Endothelial cell of umbilical vein (primary cell): ENCODE measurements at regions not wholly inside any gene's neighbourhood (a gene's known extent, or its start where the extent isn't known, plus 50 kb on each side); places are given as distances from the start of the nearest gene placed in this dataset.

ENCODE experiments used
- BruUV-seq: library from RNA; stranded (reverse); fragments of 400-500 nt; replicated peaks from 2 replicates; lab custom pipeline; 2021; lab: Mats Ljungman, UMichigan
- CTCF ChIA-PET: fragments of 300-600, 350-600 bp; sonication (Branson Sonifier 250); formaldehyde crosslinking; loops from one replicate; lab custom pipeline; 2021; ENCODE audit warnings: antibody characterized with exemption, inconsistent platforms; lab: Charles Lee
- POLR2A ChIA-PET: fragments of 300-600, 350-600 bp; sonication (Branson Sonifier 250); formaldehyde crosslinking; loops from one replicate; lab custom pipeline; 2021; ENCODE audit warnings: antibody characterized with exemption, inconsistent platforms; lab: Charles Lee
- DNase-seq: peaks from one replicate; pipeline ENCODE4 v3.0.0-alpha.2; 2011; ENCODE audit warnings: low read depth, low spot score
- FAIRE-seq: peaks from 2 replicates; lab custom pipeline; 2011; peaks lifted over from hg19 to GRCh38; lab: Jason Lieb, UNC
- H2AFZ ChIP-seq: 2 replicates; pipeline ENCODE4 v1.6.0; 2012; ENCODE audit warnings: low read depth, low read length, control low read depth, inconsistent platforms
- H3K27ac ChIP-seq: 2 replicates; pipeline ENCODE4 v1.5.1; 2011; ENCODE audit warnings: low read depth, mild to moderate bottlenecking, control low read depth, low read length, moderate library complexity; ENCODE audit not compliant: insufficient read depth
- H3K27me3 ChIP-seq, 2 experiments: 2 replicates each; pipeline versions ENCODE4 v1.6.0 to v1.6.1; 2011; ENCODE audit warnings: low read length in 2 of 2, mixed read lengths in 1 of 2; ENCODE audit not compliant: control insufficient read depth in 2 of 2, insufficient read depth in 2 of 2
- H3K36me3 ChIP-seq, 2 experiments: 2 replicates in 1 of 2; 3 replicates in 1 of 2; pipeline ENCODE4 v1.5.1; 2011; ENCODE audit warnings: low read length in 2 of 2, mild to moderate bottlenecking in 1 of 2, moderate library complexity in 1 of 2; ENCODE audit not compliant: control insufficient read depth in 2 of 2, insufficient read depth in 2 of 2; ENCODE audit errors: extremely low read depth in 1 of 2
- H3K4me1 ChIP-seq: 3 replicates; pipeline ENCODE4 v1.5.1; 2011; ENCODE audit warnings: mild to moderate bottlenecking, low read length; ENCODE audit not compliant: control insufficient read depth, insufficient read depth; ENCODE audit errors: extremely low read depth
- H3K4me2 ChIP-seq: 2 replicates; pipeline ENCODE4 v1.6.1; 2011; ENCODE audit warnings: low read length, control low read depth, mixed read lengths; ENCODE audit not compliant: insufficient read depth
- H3K4me3 ChIP-seq, 3 experiments: fragments of 200-600 bp in 1 of 3; sonication (generic), shearing (Covaris generic) in 1 of 3; replicated peaks in 1 of 3; 2 replicates each; pipeline ENCODE4 v1.5.1; 2011 to 2016; ENCODE audit warnings: control low read depth in 3 of 3, low read length in 3 of 3, mild to moderate bottlenecking in 2 of 3, inconsistent platforms in 1 of 3, low read depth in 1 of 3, moderate library complexity in 1 of 3; ENCODE audit not compliant: insufficient read depth in 1 of 3
- H3K79me2 ChIP-seq: 2 replicates; pipeline ENCODE4 v1.6.0; 2012; ENCODE audit warnings: low read length, inconsistent platforms; ENCODE audit not compliant: control insufficient read depth, insufficient read depth
- H3K9ac ChIP-seq: replicated peaks from 2 replicates; pipeline ENCODE3; 2011; ENCODE audit warnings: low read length, control low read depth; ENCODE audit not compliant: insufficient read depth; ENCODE audit errors: extremely low read depth
- H3K9me1 ChIP-seq: replicated peaks from 3 replicates; pipeline ENCODE4 v1.6.0; 2011; ENCODE audit warnings: mild to moderate bottlenecking, low read length; ENCODE audit not compliant: control insufficient read depth, insufficient read depth; ENCODE audit errors: extremely low read depth
- H3K9me3 ChIP-seq: replicated peaks from 2 replicates; pipeline ENCODE4 v1.5.1; 2012; ENCODE audit warnings: low read length, inconsistent platforms; ENCODE audit not compliant: control insufficient read depth, insufficient read depth
- H4K20me1 ChIP-seq: replicated peaks from 2 replicates; pipeline ENCODE3; 2011; ENCODE audit warnings: mild to moderate bottlenecking, low read length; ENCODE audit not compliant: control insufficient read depth, insufficient read depth; ENCODE audit errors: extremely low read depth
- EZH2 ChIP-seq: IDR thresholded peaks from 2 replicates; pipeline ENCODE4 v1.6.1; 2012; ENCODE audit warnings: borderline replicate concordance, low read depth, mild to moderate bottlenecking, moderate library complexity, low read length, inconsistent platforms; ENCODE audit not compliant: severe bottlenecking
- FOS ChIP-seq: IDR thresholded peaks from 2 replicates; pipeline ENCODE4 v1.6.1; 2011; ENCODE audit warnings: mild to moderate bottlenecking, low read length, moderate library complexity, borderline replicate concordance; ENCODE audit not compliant: insufficient read depth
- GATA2 ChIP-seq: IDR thresholded peaks from 2 replicates; pipeline ENCODE4 v1.7.0; 2011; ENCODE audit warnings: low read depth, mild to moderate bottlenecking, moderate library complexity, mixed read lengths, low read length; ENCODE audit not compliant: insufficient read length, insufficient read depth
- JUN ChIP-seq: IDR thresholded peaks from 2 replicates; pipeline ENCODE4 v1.6.1; 2011; ENCODE audit warnings: borderline replicate concordance, low read depth; ENCODE audit not compliant: insufficient read length, insufficient read depth
- POLR2AphosphoS5 ChIP-seq: IDR thresholded peaks from 2 replicates; pipeline ENCODE4 v1.6.1; 2012; ENCODE audit warnings: low read depth, mild to moderate bottlenecking, control low read depth, low read length, moderate library complexity; ENCODE audit not compliant: insufficient read depth
- dilution Hi-C: fragments of 300-500 bp; cut with MboI; formaldehyde crosslinking; loops from one replicate; pipeline ENCODE4 v1.15.0; 2019; ENCODE audit warnings: low sequenced_read_pairs; ENCODE audit not compliant: extremely low pct_ligation_motif_present
- intact Hi-C: fragments of 100-400 bp; cut with micrococcal nuclease; formaldehyde crosslinking; loops from one replicate; pipeline ENCODE4 v1.10.0; 2022
- TF ChIP-seq, protein P1 (sequence below), 2 donors: IDR thresholded peaks; 1 replicate in 1 of 2; 2 replicates in 1 of 2; pipeline ENCODE4 v1.5.1; 2011; ENCODE audit warnings: low read length in 2 of 2, mild to moderate bottlenecking in 2 of 2, moderate library complexity in 2 of 2, control low read depth in 1 of 2, inconsistent platforms in 1 of 2, low read depth in 1 of 2; ENCODE audit not compliant: insufficient read depth in 1 of 2; ENCODE audit errors: extremely low read depth in 1 of 2

DNA sequence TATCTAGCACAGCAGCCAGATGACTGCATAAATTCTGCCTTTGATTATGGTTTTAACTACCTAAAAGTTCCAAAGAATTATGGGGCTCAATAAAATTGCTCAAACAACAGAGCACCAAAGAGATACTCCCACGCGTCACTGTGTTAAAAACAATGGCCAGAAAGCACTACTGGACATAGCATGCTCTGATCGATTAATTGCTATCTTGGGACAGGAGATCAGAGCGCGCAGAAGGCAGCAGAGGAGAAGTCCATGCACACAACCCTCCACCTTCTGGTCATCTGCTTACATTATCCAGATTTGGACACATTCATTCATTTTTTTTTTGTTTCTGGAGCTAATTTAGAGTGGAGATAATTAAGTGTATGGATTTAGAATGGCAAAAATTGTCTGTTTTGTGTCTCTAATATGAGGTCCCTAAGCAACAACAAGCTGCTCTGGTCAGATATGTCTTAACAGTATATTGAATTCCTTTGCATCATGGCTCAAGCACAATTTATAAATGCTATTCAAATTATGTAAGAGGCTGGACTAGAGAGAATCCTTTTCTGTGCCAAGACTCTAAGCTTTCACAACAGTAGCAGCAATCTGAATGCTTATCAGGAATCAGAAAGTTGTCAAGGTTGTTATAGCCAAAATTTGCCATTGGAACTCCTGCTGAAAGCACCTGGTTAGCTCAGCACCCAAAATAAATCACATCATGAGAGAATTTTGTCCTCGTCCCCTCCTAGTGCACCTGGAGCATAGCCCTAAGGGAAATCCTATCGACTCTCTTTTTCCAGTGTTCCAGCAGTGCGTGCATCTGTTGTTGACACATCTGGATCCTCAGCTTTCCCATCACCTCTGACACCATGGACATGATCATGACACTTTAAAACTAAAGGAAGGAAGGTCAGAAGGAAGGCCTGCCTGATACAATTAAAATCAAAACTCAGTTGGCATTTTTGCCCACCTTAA lies 98.6 kb upstream of the HMHB1 start:
- DNase-seq (no peak), FAIRE-seq (no peak)
- Histone ChIP-seq H3K27me3 (peaks cover 0 to 4% of the 10 kb centered on the region in 2 experiments), H3K9me1 (no peaks in the 10 kb centered on the region), H3K9ac (no peak overlapping the region), H3K27ac (no peak overlapping the region), H3K79me2 (no peaks in the 10 kb centered on the region), H3K4me2 (no peak overlapping the region), H4K20me1 (no peaks in the 10 kb centered on the region), H3K36me3 (no peaks in the 10 kb centered on the region), H3K9me3 (no peaks in the 10 kb centered on the region), H3K4me1 (no peaks in the 10 kb centered on the region), H2AFZ (no peak overlapping the region), H3K4me3 (no peak overlapping the region)
- dilution Hi-C loops (no loop called here), intact Hi-C loops (no loop called here)
- ChIA-PET CTCF (interaction anchor here (0.6 kb wide), 1 partner anchor 1019 kb away, joined by 3 read pairs; no protein-coding TSS in a partner anchor), POLR2A (no interaction called here)
- no TSS peak for BruUV-seq
- no peak for TF ChIP-seq POLR2AphosphoS5
- TF ChIP-seq EZH2: no peak
- no peak for TF ChIP-seq GATA2
- TF ChIP-seq, protein P1, sequence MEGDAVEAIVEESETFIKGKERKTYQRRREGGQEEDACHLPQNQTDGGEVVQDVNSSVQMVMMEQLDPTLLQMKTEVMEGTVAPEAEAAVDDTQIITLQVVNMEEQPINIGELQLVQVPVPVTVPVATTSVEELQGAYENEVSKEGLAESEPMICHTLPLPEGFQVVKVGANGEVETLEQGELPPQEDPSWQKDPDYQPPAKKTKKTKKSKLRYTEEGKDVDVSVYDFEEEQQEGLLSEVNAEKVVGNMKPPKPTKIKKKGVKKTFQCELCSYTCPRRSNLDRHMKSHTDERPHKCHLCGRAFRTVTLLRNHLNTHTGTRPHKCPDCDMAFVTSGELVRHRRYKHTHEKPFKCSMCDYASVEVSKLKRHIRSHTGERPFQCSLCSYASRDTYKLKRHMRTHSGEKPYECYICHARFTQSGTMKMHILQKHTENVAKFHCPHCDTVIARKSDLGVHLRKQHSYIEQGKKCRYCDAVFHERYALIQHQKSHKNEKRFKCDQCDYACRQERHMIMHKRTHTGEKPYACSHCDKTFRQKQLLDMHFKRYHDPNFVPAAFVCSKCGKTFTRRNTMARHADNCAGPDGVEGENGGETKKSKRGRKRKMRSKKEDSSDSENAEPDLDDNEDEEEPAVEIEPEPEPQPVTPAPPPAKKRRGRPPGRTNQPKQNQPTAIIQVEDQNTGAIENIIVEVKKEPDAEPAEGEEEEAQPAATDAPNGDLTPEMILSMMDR (IDR thresholded peaks at IDR 0.05; ENCODE audit: extremely low read depth in 1 of 2, insufficient read depth in 1 of 2, low read depth in 1 of 2, low read length in 2 of 2): no peak
- no peak for TF ChIP-seq JUN
- no peak for TF ChIP-seq FOS
